NCI-H2196 treated with DMSO at 0.1 percent for 48 hours (cell line): ENCODE measurements at regions not wholly inside any gene's neighbourhood (a gene's known extent, or its start where the extent isn't known, plus 50 kb on each side); places are given as distances from the start of the nearest gene placed in this dataset.
"Not testable (repeated sequence)": the region's sequence is repeated elsewhere in the genome, so short reads cannot be mapped to it uniquely, and the experiment has no call there.

Experiments used
- DNase-seq: peaks from one replicate; lab custom pipeline; 2025; ENCODE audit not compliant: unreplicated experiment; lab: John Stamatoyannopoulos, UW

GRCh38 chr3:153221748-153222162 lies 59.7 kb downstream of the RAP2B start:
- DNase-seq: no peak

DNA sequence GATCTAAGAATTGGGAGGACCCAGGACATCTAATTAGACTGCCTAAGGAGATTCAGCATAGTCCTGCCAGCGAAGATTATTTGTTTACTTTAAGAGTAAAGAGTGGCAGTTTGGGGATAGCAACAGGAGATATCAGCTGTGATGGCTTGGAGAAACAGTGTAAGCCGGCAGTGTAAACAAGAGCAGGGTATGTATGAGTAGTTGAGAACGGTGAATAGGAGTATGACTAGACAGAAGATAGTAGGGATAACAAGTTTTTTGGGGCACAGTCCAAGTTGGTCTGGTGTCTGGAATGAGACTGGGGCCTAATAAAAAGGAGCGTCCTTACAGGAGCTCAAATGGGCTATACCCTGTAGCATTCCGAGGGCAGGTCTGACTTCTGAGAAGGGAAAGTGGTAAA lies 64.9 kb downstream of the RAP2B start:
- DNase-seq: not testable (repeated sequence)

GRCh38 chr3:153230427-153230826 lies 68.4 kb downstream of the RAP2B start:
- not testable (repeated sequence) for DNase-seq

DNA sequence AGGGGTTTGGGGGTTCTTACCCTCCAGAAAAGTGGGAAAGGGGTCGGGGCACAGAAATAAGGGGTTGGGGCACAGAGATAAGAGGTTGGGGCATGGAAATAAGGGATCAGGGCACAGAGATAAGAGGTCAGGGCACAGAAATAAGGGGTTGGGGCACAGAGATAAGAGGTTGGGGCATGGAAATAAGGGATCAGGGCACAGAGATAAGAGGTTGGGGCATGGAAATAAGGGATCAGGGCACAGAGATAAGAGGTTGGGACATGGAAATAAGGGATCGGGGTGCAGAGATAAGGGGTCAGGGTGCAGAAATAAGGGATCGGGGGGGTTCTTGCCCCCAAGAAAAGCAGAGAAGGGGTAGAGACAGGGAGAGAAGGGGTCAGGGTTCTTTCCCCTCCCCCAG lies 69.2 kb downstream of the RAP2B start:
- DNase-seq: not testable (repeated sequence)

GRCh38 chr3:153232050-153232752 lies 70.2 kb downstream of the RAP2B start:
- not testable (repeated sequence) for DNase-seq

- DNase-seq: no peak
These were observed 70.8 kb downstream of the RAP2B start for GRCh38 chr3:153232851-153233271.

DNA sequence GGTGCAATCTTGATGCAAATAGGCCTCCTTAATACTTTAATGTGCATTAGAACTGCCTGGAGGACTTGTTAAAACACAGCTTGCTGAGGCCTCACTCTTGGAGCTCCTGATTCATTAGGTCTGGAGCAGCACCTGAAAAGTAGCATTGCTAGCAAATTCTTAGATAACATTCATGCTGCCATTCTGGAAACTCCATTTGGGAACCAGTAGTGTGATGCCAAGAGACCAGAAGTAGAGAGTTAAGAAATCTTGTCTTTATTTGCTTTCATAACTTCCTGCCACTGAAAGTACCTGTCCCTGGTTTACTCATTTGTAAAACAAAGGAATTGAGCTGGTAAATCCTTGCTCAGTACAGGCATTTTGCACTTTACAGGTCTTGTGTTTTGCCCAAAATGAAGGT lies 72.0 kb downstream of the RAP2B start:
- no peak for DNase-seq

DNA sequence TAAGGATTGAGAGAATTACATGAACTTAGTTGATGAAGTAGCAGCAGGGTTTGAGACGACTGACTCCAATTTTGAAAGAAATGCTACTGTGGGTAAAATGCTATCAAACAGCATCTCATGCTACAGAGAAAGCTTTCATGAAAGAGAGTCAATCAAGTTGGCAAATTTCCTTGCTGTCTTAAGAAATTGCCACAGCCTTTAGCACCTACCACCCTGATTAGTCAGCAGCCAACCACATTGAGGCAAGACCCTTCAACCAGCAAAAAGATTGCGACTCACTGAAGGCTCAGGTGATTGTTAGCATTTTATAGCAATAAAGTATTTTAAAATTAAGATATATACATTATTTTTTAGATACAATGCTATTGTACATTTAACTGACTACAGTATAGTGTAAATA lies 80.9 kb downstream of the RAP2B start:
- no peak for DNase-seq

DNA sequence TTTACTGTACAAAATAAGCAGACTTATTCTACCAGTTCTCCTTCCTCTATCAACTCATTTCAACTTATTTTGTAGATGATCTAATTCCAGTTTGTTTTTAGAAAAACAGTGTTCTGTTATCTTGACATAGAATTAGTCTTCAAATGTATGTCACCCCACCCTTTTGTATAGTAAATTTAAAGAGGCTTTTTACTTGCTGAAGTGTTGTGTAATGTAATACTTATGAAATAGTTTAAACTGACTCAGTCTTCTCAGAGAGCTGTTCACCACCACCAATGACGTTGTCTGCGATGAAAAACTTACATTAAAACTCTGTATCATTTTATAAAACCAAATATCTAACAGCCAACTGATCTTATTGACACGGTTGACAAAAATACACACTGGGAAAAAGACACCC lies 82.9 kb downstream of the RAP2B start:
- no peak for DNase-seq

DNA sequence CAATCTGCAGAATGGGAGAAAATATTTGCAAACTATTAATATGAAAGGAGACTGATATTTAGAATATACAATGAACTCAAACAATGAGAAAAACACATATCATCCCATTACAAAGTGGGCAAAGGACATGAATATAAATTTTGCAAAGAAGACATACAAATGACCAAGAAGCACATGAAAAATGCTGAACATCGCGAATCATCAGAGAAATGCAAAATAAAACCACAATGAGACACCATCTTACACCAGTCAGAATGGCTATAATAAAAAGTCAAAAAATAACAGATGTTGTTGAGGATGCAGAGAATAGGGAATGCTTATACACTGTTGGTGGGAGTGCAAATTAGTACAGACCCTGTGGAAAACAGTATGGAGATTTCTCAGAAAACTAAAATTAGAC lies 83.6 kb downstream of the RAP2B start:
- DNase-seq: no peak

DNA sequence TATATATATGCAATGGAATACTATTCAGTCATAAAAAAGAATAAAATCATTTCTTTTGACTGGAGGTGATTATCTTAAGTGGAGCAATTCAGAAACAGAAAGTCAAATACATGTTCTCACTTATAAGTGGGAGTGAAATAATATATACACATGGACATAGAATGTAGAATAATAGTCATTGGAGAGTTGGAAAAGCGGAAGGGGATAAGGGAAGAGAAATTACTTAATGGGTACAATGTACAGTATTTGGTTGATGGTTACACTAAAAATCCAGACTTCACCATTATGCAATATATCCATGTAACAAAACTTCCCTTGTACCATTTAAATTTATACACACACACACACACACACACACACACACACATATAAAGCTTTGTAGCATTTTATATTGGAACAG lies 84.3 kb downstream of the RAP2B start:
- DNase-seq: no peak

DNA sequence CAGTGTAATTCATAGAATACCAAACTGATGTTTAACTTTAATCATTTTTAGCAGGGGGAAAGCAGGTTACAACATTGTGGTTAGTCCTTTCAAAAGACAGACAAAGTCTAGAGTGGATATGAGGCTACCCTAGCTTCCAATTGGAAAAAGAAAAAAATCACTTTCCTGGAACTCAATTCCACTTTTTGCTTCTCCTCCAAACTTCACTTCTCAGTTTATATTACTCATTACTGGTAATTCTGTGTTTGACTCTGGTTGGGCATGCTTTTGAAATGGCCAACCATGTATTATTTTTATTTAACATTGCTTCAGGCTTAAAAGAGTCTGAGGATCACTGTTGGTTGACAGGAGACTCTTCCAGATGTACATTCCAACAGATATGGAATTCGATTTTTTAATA lies 84.8 kb downstream of the RAP2B start:
- DNase-seq: no peak

GRCh38 chr3:153247331-153248330 lies 85.6 kb downstream of the RAP2B start:
- DNase-seq: no peak

DNA sequence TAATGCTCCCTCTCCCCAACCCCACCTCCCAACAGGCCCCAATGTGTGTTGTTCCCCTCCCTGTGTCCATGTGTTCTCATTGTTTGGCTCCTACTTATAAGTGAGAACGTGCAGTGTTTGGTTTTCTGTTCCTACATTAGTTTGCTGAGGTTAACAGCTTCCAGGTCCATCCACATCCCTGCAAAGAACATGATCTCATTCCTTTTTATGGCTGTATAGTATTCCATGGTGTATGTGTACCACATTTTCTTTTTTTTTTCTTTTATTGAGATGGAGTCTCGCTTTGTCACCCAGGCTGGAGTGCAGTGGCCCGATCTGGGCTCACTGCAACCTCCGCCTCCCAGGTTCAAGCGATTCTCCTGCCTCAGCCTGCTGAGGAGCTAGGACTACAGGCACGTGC lies 86.8 kb downstream of the RAP2B start:
- not testable (repeated sequence) for DNase-seq

- DNase-seq: no peak
These were observed 87.9 kb downstream of the RAP2B start for GRCh38 chr3:153249906-153250305.

- no peak for DNase-seq
These were observed 88.4 kb downstream of the RAP2B start for GRCh38 chr3:153250446-153250845.

DNA sequence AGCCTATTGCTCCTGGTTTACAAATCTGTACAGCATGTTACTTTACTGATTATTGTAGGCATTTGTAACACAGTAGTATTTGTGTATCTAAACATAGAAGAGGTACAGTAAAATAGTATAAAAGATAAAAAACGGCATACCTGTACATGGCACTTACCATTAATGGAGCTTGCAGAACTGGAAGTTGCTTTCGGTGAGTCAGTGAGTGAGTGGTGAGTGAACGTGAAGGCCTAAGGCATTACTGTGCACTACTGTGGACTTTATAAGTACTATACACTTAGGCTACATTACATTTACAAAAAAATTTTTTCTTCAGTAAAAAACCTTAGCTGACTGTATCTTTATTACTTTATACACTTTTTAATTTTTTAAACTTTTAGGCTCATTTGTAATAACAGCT lies 90.9 kb downstream of the RAP2B start:
- no peak for DNase-seq

GRCh38 chr3:153254361-153254760 lies 92.3 kb downstream of the RAP2B start:
- no peak for DNase-seq

- no peak for DNase-seq
These were observed 95.8 kb downstream of the RAP2B start for GRCh38 chr3:153257673-153258351.

DNA sequence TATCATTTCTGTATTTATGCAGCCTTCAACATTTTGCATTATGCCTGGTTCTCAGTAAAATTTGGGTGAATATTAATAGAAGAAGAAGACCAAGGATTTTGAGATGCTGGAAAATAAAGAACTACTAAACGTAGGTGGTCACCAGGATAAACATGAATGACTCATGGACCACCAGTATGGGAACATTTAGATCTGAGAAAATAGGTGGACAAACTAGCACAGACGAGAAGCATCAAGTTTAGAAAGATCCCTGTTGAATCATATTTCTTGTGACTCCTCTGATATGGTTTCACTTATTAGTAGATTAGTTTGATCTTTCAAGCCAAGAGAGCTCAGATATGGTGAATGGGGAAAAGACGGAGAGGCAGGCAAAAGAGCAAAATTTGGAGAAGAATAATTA lies 97.9 kb downstream of the RAP2B start:
- no peak for DNase-seq

- DNase-seq: no peak
These were observed 98.7 kb downstream of the RAP2B start for GRCh38 chr3:153260681-153261080.

GRCh38 chr3:153266619-153267018 lies 104.6 kb downstream of the RAP2B start:
- DNase-seq: no peak
